NCI-H1092 treated with DMSO at 0.1 percent for 48 hours (cell line): ENCODE measurements at regions not wholly inside any gene's neighbourhood (a gene's known extent, or its start where the extent isn't known, plus 50 kb on each side); places are given as distances from the start of the nearest gene placed in this dataset.

Experiments
- DNase-seq: peaks from one replicate; lab custom pipeline; 2025; lab: John Stamatoyannopoulos, UW

DNA sequence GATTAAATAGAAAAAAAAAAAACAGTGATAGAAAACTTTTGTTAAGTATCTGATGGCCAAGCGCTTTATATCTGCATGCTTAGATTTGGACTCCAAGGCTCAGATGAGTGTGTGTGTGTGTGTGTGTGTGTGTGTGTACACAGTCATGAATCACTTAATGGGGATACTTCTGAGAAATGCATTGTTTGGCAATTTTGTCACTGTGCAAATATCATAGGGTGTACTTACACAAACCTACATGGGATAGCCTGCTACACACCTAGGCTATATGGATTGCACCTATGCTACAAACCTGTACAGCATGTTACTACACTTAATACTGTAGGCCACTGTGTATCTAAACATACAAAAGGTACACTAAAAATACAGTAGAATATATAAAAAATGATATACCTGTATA lies 635.6 kb upstream of the NUDT12 start:
- DNase-seq: no peak

DNA sequence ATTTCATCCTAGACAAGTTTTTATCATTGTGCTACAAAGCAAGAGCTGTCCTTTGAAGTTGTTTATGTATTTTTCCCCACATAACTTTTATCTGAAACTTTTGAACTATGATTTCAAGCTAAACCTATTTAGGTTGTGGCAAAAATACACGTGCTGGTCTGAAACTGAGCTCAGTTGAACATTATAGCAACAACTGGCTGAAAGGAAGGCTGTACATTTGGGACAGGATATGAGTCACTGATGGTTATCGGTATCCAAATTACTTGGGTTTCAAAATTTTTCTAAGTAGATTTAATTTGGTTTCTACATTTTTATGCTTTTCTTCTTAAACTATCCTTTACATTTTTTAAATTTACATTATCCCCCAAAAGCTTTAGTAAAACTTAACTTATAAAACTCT lies 627.3 kb upstream of the NUDT12 start:
- no peak for DNase-seq

GRCh38 chr5:104189031-104189430 lies 626.4 kb upstream of the NUDT12 start:
- no peak for DNase-seq

GRCh38 chr5:104187656-104188055 lies 625.1 kb upstream of the NUDT12 start:
- no peak for DNase-seq

DNA sequence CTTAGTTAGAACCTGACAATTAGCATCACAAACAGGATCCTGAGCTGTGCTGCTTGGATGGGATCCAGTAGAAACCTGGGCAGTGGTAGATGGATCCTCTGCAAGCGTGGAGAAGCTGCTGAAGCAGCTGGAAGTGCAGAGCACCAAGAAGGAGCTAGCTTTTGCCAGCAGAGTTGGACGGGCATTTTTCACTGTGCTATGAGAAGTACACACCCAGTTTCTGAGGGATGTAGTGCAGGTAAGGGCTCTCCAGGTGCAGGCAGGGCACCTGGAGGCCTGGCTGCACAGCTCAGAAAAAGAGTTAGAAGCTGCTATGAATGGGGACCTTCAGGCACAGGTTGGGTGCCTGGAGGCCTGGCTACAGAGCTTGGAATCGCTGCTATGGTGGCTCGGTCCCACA lies 623.9 kb upstream of the NUDT12 start:
- DNase-seq: no peak

- no peak for DNase-seq
Observed at GRCh38 chr5:104186100-104186499, 623.5 kb upstream of the NUDT12 start.

- no peak for DNase-seq
Observed at GRCh38 chr5:104184264-104184663, 621.7 kb upstream of the NUDT12 start.

DNA sequence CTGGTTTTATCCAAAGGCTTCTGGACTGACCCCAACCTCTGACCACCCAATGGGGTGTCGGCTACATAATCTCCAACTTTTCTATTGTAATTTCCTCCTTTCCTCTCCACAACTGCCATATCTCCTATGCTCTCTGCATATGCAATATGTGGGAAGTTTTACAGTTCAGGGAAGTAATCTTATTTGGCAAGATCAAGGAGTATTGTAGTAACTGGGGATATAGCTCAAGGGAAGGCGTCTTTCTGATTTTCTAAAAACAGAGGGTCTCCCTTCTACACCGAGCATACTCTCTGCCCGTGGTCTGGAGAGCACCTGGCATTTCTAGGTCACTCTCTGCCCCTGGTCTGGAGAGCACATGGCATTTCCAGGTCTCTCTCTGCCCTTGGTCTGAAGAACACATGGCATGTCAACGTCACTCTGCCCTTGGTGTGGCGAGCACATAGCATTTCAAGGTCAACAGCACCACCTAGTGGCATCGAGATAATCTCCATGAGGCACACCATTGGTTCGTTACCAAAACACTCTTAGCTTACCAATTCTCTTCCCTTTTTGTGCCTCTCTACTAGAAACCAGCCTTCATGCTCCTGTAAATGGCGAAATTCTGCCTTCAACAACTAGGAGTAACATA lies 616.4 kb upstream of the NUDT12 start:
- no peak for DNase-seq

DNA sequence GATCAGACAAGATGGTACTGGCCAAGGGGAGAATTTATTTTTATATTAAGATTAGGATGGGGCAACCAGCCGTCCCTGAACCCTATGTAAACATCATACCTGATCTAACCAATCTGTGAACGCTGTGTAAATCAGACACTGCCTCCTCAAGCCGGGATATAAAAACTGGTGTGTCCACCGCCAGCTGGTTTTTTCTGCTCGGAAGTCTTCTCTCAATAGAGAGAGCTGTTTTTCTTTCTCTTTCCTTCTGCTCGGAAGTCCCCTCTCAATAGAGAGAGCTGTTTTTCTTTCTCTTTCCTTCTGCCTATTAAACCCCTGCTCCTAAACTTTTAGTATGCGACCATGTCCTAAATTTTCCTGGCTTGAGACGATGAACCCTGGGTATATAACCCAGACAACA lies 615.5 kb upstream of the NUDT12 start:
- DNase-seq: no peak

GRCh38 chr5:104177651-104178050 lies 615.1 kb upstream of the NUDT12 start:
- DNase-seq: no peak

- no peak for DNase-seq
Observed at GRCh38 chr5:104172976-104173375, 610.4 kb upstream of the NUDT12 start.

DNA sequence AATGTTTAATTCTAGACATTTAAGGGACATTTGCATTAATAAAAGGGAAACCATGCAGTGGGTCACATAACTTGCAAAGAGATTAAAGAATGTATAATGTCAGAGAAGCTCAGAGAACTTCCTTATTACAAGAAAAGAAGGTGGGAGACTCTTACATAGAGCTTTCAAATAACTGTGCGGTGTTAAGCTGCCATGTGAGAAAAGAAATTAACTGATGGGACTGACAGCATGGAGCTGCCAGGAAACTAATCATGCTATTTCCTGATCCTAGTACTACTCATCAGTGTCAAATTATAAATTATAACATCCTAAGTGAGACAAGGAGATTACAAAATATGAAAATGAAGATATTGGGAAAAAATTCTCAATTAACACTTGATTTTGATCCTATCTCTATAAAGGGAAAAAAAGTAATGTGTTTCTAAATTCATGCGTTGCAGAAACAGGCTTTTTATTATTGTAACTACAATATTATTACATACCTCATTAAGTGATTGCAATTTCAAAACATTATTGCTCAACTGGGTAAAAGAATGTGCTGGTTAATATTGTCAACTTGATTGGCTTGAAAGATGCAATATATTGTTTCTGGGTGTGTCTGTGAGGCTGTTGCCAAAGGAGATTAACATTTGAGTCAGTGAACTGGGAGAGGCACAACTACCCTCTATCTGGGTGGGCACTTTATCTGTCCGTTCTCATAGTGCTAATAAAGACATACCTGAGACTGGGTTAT lies 609.5 kb upstream of the NUDT12 start:
- no peak for DNase-seq

DNA sequence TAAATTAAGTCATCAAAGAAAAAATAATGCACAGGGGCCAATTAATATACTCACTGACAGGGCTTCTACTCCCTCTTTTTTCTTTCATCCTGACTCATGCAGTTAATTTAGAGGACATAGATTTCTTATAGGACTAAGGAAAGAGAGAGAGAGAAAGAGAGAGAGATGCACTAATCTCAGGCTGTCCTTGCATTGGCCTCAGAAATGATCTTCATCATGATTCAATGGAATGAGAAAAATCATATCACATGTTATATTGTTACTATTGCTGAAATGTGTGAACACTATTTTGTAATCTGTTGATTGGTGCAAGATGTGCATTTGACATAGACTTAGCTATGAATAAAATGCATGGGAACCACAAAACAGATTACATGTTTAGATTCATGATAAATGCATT lies 608.3 kb upstream of the NUDT12 start:
- no peak for DNase-seq

DNA sequence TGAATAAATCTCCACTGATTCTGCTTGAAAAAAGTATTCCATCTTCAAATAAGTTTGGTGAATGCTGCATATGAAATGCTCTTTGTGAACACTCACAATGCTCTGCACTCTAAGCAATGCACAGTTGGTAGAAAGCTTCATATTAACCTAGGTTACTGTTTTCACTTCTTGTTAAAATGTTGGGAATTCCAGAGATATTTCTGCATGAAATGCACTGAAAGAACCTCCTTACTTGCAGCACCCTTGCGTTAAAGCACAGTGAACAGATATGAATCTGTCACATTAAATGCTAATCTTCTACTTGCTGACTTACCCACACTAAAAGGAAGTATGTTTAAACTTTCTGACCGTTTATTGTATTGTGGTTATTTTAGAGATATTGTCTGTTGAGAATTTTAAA lies 584.1 kb upstream of the NUDT12 start:
- no peak for DNase-seq

DNA sequence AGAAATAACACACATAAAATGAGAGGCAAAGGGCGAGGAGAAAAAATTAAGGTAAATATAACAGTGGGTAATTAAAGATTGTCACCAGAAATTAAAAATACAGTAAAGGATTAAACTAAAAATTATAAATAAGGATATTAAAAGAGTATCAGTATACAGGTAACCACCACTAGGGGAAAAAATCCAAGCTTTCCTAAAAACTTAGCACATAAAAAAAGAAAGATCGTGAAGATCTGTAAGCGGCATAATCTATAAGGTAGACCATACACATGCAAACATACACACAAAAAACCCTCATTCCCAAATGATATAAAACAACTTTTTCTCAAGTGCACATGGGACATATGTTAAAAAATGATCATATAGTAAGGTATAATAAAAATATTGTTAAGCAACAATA lies 577.3 kb upstream of the NUDT12 start:
- no peak for DNase-seq

DNA sequence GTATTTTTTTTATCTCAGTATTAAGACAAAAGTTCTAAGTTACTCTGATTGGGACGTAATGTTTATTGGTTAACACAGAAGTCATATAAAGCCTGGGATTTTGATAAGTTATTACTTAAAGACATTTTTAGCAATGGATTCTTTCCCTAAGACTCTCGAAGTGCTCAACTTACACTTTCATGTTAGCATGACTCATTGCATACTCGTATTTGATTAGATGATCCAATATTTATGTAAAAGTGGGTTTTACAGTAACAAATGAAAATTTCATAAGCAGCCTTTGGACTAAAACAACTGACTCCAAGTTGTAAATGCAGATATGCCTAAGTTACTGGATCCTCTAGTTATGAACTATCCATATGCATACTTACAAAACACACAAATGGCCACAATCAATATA lies 567.7 kb upstream of the NUDT12 start:
- no peak for DNase-seq

GRCh38 chr5:104128348-104128747 lies 565.8 kb upstream of the NUDT12 start:
- DNase-seq: no peak

DNA sequence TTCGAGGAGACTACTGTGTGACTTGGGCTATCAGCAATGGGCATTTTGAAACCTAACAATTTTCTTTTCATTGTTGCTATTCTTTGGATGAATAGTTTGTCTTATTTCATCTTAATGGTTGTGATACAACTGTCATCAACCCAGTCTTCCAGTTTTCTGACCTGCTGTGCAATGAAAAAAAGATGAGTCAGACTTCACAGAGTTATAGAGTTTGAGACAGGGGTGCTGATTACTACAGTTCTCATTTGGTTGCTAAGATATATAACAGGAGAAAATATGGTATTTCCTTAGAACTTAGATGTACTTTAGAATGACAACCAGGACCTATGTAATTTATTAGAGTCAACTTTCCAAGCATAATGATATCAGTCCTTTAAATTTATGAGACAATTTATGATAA lies 564.4 kb upstream of the NUDT12 start:
- DNase-seq: no peak

DNA sequence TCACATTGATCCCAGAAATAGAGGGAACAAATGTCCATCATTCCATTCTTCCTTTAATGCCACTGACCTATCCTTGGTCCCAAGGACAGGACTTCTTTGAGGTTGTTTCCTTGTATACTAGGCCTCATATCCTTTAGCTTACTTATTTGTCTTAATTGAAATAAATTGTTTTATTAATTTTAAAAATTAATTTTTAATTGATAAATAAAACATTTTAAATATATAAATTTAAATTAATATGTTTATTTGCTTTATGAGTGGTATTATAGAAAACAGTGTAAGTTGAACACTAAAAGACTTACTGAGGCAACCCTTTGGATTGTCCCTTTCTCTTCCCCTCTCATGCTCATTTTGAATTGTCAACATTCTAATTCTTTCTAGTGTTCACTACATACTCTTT lies 556.9 kb upstream of the NUDT12 start:
- no peak for DNase-seq

- DNase-seq: no peak
Observed at GRCh38 chr5:104111632-104112031, 549.0 kb upstream of the NUDT12 start.

- DNase-seq: no peak
Observed at GRCh38 chr5:104096451-104096850, 533.9 kb upstream of the NUDT12 start.

DNA sequence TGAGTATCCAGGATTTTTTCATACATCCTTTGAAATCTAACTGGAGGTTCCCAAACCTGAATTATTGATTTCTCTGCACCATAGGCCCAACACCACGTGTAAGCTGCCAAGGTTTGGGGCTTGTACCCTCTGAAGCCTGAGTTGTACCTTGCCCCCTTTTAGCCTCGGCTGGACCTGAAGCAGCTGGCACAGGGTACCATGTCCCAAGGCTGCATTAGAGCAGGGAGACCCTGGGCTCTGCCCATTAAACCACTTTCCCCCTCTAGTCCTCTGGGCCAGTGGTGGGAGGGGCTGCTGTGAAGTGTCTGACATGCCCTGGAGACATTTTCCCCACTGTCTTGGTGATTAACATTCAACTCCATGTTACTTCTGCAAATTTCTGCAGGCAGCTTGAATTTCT lies 532.9 kb upstream of the NUDT12 start:
- no peak for DNase-seq

DNA sequence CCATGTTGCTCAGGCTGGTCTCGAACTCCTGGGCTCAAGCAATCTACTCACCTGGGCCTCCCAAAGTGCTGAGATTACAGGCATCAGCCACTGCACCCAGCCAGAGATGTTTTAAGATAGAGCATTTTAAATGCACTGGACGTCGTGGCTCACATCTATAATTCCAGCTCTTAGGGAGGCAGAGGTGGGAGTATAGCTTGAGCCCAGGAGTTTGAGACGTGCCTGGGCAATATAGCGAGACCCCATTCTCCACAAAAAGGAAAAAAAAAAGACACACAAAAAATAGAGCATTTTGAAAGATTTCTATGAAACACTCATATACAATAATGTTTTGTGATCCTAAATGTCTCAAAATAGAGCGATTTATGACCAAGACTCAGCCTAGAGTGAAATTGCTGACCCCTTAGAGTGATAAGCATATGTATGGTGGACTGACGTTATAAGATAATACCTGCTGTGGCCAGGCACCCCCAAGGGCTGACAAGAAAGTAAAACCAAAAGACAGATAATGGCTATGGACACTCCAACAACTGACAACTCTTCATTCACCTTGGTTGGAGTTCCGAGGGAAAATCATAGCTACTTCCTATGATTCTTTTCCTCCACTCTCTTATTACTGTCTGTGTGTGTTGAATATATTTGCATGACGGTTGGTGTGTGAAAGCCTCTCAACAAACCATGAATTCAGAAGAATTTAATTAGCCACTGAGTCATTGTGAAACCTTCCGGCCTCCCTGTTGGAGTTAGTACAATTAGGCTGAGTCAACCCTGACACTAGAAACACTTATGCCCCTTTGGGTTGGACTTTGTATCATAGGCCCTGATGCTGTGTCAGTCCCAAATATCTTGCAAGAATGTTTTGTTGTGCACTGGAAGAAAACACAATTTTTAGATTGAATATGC lies 526.5 kb upstream of the NUDT12 start:
- DNase-seq: no peak
